ENCODE measurements at regions not wholly inside any gene's neighbourhood (a gene's known extent, or its start where the extent isn't known, plus 50 kb on each side); places are given as distances from the start of the nearest gene placed in this dataset.

- no peak for TF ChIP-seq SIN3A (IDR thresholded peaks at IDR 0.05; ENCODE audit: borderline replicate concordance, insufficient read depth, low read length)
- no peak for TF ChIP-seq POLR2AphosphoS5 (IDR thresholded peaks at IDR 0.05; ENCODE audit: low read depth, low read length)
- TF ChIP-seq TAF1 (IDR thresholded peaks at IDR 0.05; ENCODE audit: borderline replicate concordance, insufficient read depth, low read length) = no peak
- no peak for TF ChIP-seq REST (IDR thresholded peaks at IDR 0.05; ENCODE audit: insufficient read depth in 1 of 2, low read depth in 2 of 2, low read length in 2 of 2)
- TF ChIP-seq FOXP2 (optimal IDR thresholded peaks at IDR 0.05; ENCODE audit: borderline replicate concordance, extremely low read depth, extremely low read length, insufficient read depth) = no peak
Measured at GRCh38 chr7:12839508-12840153, 152.2 kb downstream of the ARL4A start.

- no peak for TF ChIP-seq SIN3A (IDR thresholded peaks at IDR 0.05; ENCODE audit: borderline replicate concordance, insufficient read depth, low read length)
- TF ChIP-seq FOXP2 (optimal IDR thresholded peaks at IDR 0.05; ENCODE audit: borderline replicate concordance, extremely low read depth, extremely low read length, insufficient read depth) = no peak
- no peak for TF ChIP-seq POLR2AphosphoS5 (IDR thresholded peaks at IDR 0.05; ENCODE audit: low read depth, low read length)
- TF ChIP-seq REST (IDR thresholded peaks at IDR 0.05; ENCODE audit: insufficient read depth in 1 of 2, low read depth in 2 of 2, low read length in 2 of 2) = no peak
- no peak for TF ChIP-seq TAF1 (IDR thresholded peaks at IDR 0.05; ENCODE audit: borderline replicate concordance, insufficient read depth, low read length)
Measured at GRCh38 chr7:12847001-12847400, 159.6 kb downstream of the ARL4A start.

GRCh38 chr7:12851142-12851541 is 163.7 kb downstream of the ARL4A start:
- TF ChIP-seq POLR2AphosphoS5 (IDR thresholded peaks at IDR 0.05; ENCODE audit: low read depth, low read length) (no peak), SIN3A (IDR thresholded peaks at IDR 0.05; ENCODE audit: borderline replicate concordance, insufficient read depth, low read length) (no peak), TAF1 (IDR thresholded peaks at IDR 0.05; ENCODE audit: borderline replicate concordance, insufficient read depth, low read length) (no peak), FOXP2 (optimal IDR thresholded peaks at IDR 0.05; ENCODE audit: borderline replicate concordance, extremely low read depth, extremely low read length, insufficient read depth) (no peak), REST (IDR thresholded peaks at IDR 0.05; ENCODE audit: insufficient read depth in 1 of 2, low read depth in 2 of 2, low read length in 2 of 2) (no peak)

GRCh38 chr7:12851841-12852240 is 164.4 kb downstream of the ARL4A start:
- TF ChIP-seq REST (IDR thresholded peaks at IDR 0.05; ENCODE audit: insufficient read depth in 1 of 2, low read depth in 2 of 2, low read length in 2 of 2) = no peak

- no peak for TF ChIP-seq REST (IDR thresholded peaks at IDR 0.05; ENCODE audit: insufficient read depth in 1 of 2, low read depth in 2 of 2, low read length in 2 of 2)
- TF ChIP-seq TAF1 (IDR thresholded peaks at IDR 0.05; ENCODE audit: borderline replicate concordance, insufficient read depth, low read length) = no peak
- no peak for TF ChIP-seq FOXP2 (optimal IDR thresholded peaks at IDR 0.05; ENCODE audit: borderline replicate concordance, extremely low read depth, extremely low read length, insufficient read depth)
- no peak for TF ChIP-seq SIN3A (IDR thresholded peaks at IDR 0.05; ENCODE audit: borderline replicate concordance, insufficient read depth, low read length)
- TF ChIP-seq POLR2AphosphoS5 (IDR thresholded peaks at IDR 0.05; ENCODE audit: low read depth, low read length) = no peak
Measured at GRCh38 chr7:12855036-12855435, 167.6 kb downstream of the ARL4A start.
